HepG2 (cell line): ENCODE measurements at regions not wholly inside any gene's neighbourhood (a gene's known extent, or its start where the extent isn't known, plus 50 kb on each side); places are given as distances from the start of the nearest gene placed in this dataset.

Experiments
- ATAC-seq: fragments of 200-7000 bp; cut with Tn5 transposase; 3 replicates; pipeline ENCODE4 v1.9.1; 2020; ENCODE audit warnings: mild to moderate bottlenecking, moderate library complexity
- BruUV-seq: library from RNA; stranded (reverse); fragments of 400-500 nt; replicated peaks from 2 replicates; lab custom pipeline; 2021; lab: Mats Ljungman, UMichigan
- CTCF ChIA-PET: fragments of 300-600 bp; formaldehyde crosslinking; extraction: SDS; loops from one replicate; lab custom pipeline; 2021; ENCODE audit warnings: low total read pairs, inconsistent platforms, low intra/inter-chr PET ratio; lab: Yijun Ruan, JAX
- POLR2A ChIA-PET: fragments of 350-600 bp; sonication (Branson Sonifier 250); formaldehyde crosslinking; loops from one replicate; lab custom pipeline; 2020; ENCODE audit warnings: antibody characterized with exemption, inconsistent platforms; lab: Yijun Ruan, JAX
- DNase-seq: peaks from one replicate; pipeline ENCODE4 v3.0.0-alpha.2; 2015; ENCODE audit warnings: low spot score
- FAIRE-seq: peaks from 3 replicates; lab custom pipeline; 2011; peaks lifted over from hg19 to GRCh38; lab: Jason Lieb, UNC
- H2AFZ ChIP-seq: one replicate; pipeline ENCODE4 v1.6.1; 2011; ENCODE audit warnings: low read length, inconsistent platforms
- H3K27ac ChIP-seq: fragments of 300-600 bp; 3 replicates; pipeline ENCODE4 v1.8.0; 2011; ENCODE audit warnings: mixed run types, mild to moderate bottlenecking, mixed read lengths, low read length, inconsistent platforms; ENCODE audit not compliant: insufficient read depth; ENCODE audit errors: extremely low read length
- H3K27me3 ChIP-seq, 2 experiments: fragments of 200-600 bp in 1 of 2; 2 replicates in 1 of 2; 3 replicates in 1 of 2; pipeline versions ENCODE4 v1.6.0 to v1.8.0; 2011; ENCODE audit warnings: low read length in 2 of 2, mild to moderate bottlenecking in 2 of 2, moderate library complexity in 2 of 2, inconsistent platforms in 1 of 2; ENCODE audit not compliant: insufficient read depth in 2 of 2, control insufficient read depth in 1 of 2
- H3K36me3 ChIP-seq, 2 experiments: fragments of 200-600 bp in 1 of 2; replicated peaks in 1 of 2; 2 replicates in 1 of 2; 3 replicates in 1 of 2; pipeline versions ENCODE4 v1.5.1 to v1.8.0; 2011; ENCODE audit warnings: low read length in 2 of 2, inconsistent platforms in 1 of 2; ENCODE audit not compliant: insufficient read depth in 2 of 2, control insufficient read depth in 1 of 2
- H3K4me1 ChIP-seq: 2 replicates; pipeline ENCODE4 v1.5.1; 2012; ENCODE audit warnings: low read length, inconsistent platforms; ENCODE audit not compliant: insufficient read depth
- H3K4me2 ChIP-seq: 2 replicates; pipeline ENCODE4 v1.6.0; 2011; ENCODE audit warnings: low read depth, low read length, inconsistent platforms
- H3K4me3 ChIP-seq, 3 experiments: fragments of 200-600 bp in 1 of 3; sonication (generic), shearing (Covaris generic) in 1 of 3; replicated peaks in 1 of 3; 2 replicates each; pipeline ENCODE4 v1.5.1; 2011 to 2016; ENCODE audit warnings: low read length in 3 of 3, inconsistent platforms in 2 of 3, low read depth in 2 of 3, mild to moderate bottlenecking in 2 of 3, control low read depth in 1 of 3, mixed read lengths in 1 of 3; ENCODE audit not compliant: insufficient read depth in 1 of 3
- H3K79me2 ChIP-seq: one replicate; pipeline ENCODE4 v1.6.1; 2011; ENCODE audit warnings: low read length, inconsistent platforms; ENCODE audit not compliant: insufficient read depth
- H3K9ac ChIP-seq: 2 replicates; pipeline ENCODE4 v1.6.0; 2011; ENCODE audit warnings: mild to moderate bottlenecking, low read depth, low read length, inconsistent platforms; ENCODE audit not compliant: insufficient read depth
- H3K9me3 ChIP-seq: 2 replicates; pipeline ENCODE4 v1.5.1; 2012; ENCODE audit warnings: mild to moderate bottlenecking, low read length
- H4K20me1 ChIP-seq: 2 replicates; pipeline ENCODE4 v1.6.0; 2011; ENCODE audit warnings: inconsistent platforms, mild to moderate bottlenecking, low read length, moderate library complexity; ENCODE audit not compliant: insufficient read depth
- ARNT ChIP-seq: fragments of 450-650 bp; IDR thresholded peaks from 2 replicates; pipeline ENCODE4 v1.6.1; 2017
- CENPT ChIP-seq: sonication (generic); formaldehyde crosslinking; IDR thresholded peaks from 2 replicates; pipeline ENCODE4 v1.8.0; 2022; ENCODE audit warnings: low read depth, mild to moderate bottlenecking, moderate library complexity, missing genetic modification reagents
- CHD4 ChIP-seq: fragments of 200-600 bp; sonication (generic); IDR thresholded peaks from 2 replicates; pipeline ENCODE4 v1.7.0; 2017; ENCODE audit warnings: mild to moderate bottlenecking, low read length, borderline replicate concordance
- ETV5 ChIP-seq: IDR thresholded peaks from 2 replicates; pipeline ENCODE4 v1.6.1; 2018; ENCODE audit warnings: missing biosample characterization, missing genetic modification reagents, inconsistent platforms, borderline replicate concordance
- MXD3 ChIP-seq: IDR thresholded peaks from 2 replicates; pipeline ENCODE4 v1.6.1; 2016; ENCODE audit warnings: mild to moderate bottlenecking, missing biosample characterization, missing genetic modification reagents
- PHF21A ChIP-seq: sonication (generic); formaldehyde crosslinking; IDR thresholded peaks from 2 replicates; pipeline ENCODE4 v1.5.0; 2020; ENCODE audit warnings: mild to moderate bottlenecking, missing genetic modification reagents
- RBM39 ChIP-seq: fragments of 200-400 bp; formaldehyde crosslinking; IDR thresholded peaks from one replicate; pipeline ENCODE4 v1.6.1; 2018; ENCODE audit warnings: antibody characterized with exemption, mild to moderate bottlenecking, low read depth, low read length; ENCODE audit not compliant: poor library complexity, severe bottlenecking
- SRSF9 ChIP-seq: fragments of 200-400 bp; formaldehyde crosslinking; IDR thresholded peaks from 2 replicates; pipeline ENCODE4 v1.6.1; 2018; ENCODE audit warnings: borderline replicate concordance, mild to moderate bottlenecking, low read depth, low read length; ENCODE audit not compliant: insufficient read depth, poor library complexity, severe bottlenecking
- THAP8 ChIP-seq: sonication (generic); formaldehyde crosslinking; IDR thresholded peaks from 2 replicates; pipeline ENCODE4 v1.5.1; 2020; ENCODE audit warnings: missing genetic modification reagents, mild to moderate bottlenecking, borderline replicate concordance
- TRIM24 ChIP-seq: sonication (generic); formaldehyde crosslinking; IDR thresholded peaks from 2 replicates; pipeline ENCODE4 v1.8.0; 2022; ENCODE audit warnings: mild to moderate bottlenecking, missing genetic modification reagents
- WIZ ChIP-seq: sonication (generic); formaldehyde crosslinking; IDR thresholded peaks from 2 replicates; pipeline ENCODE4 v1.5.1; 2020; ENCODE audit warnings: mild to moderate bottlenecking, missing genetic modification reagents
- YEATS4 ChIP-seq: sonication (generic); formaldehyde crosslinking; IDR thresholded peaks from 2 replicates; pipeline ENCODE4 v1.4.0; 2020; ENCODE audit warnings: missing genetic modification reagents, borderline replicate concordance
- ZFP41 ChIP-seq: sonication (generic); formaldehyde crosslinking; IDR thresholded peaks from 2 replicates; pipeline ENCODE4 v1.4.0; 2020; ENCODE audit warnings: mild to moderate bottlenecking, missing genetic modification reagents, borderline replicate concordance
- ZFYVE20 ChIP-seq: sonication (generic); formaldehyde crosslinking; IDR thresholded peaks from 2 replicates; pipeline ENCODE4 v1.8.0; 2023; ENCODE audit warnings: low read depth, mild to moderate bottlenecking, moderate library complexity, missing genetic modification reagents, borderline replicate concordance
- ZNF143 ChIP-seq: sonication (generic); formaldehyde crosslinking; IDR thresholded peaks from 2 replicates; pipeline ENCODE4 v1.4.0; 2020; ENCODE audit warnings: missing genetic modification reagents
- ZNF317 ChIP-seq: sonication (generic); formaldehyde crosslinking; IDR thresholded peaks from 2 replicates; pipeline ENCODE4 v1.5.0; 2020; ENCODE audit warnings: mild to moderate bottlenecking, missing genetic modification reagents
- WGBS: methylation state at CpG from one replicate; pipeline ENCODE4 v1.1.6; 2017; ENCODE audit warnings: low lambda C conversion rate; 5-methylcytosine and 5-hydroxymethylcytosine counted together
- in situ Hi-C: cut with HindIII; loops from 2 replicates; pipeline ENCODE4 v1.10.0; 2017; ENCODE audit warnings: low pct_unique_long_range_greater_than_20kb; ENCODE audit not compliant: extremely low pct_ligation_motif_present
- intact Hi-C: fragments of 100-400 bp; cut with micrococcal nuclease; formaldehyde crosslinking; loops from one replicate; pipeline ENCODE4 v1.10.0; 2022; ENCODE audit not compliant: unreplicated experiment

- FAIRE-seq (no peak), DNase-seq (no peak), ATAC-seq (no peak)
- H3K27me3 ChIP-seq: no peaks in the 10 kb centered on the region
- no peak for TF ChIP-seq TRIM24 (CRISPR knock-in tag)
- no peak for TF ChIP-seq ZNF143 (CRISPR knock-in tag)
- no peak for TF ChIP-seq ARNT
- no peak for TF ChIP-seq THAP8 (CRISPR knock-in tag)
- no peak for TF ChIP-seq MXD3 (CRISPR knock-in tag)
- no peak for TF ChIP-seq ZNF317 (CRISPR knock-in tag)
- no peak for TF ChIP-seq ZFYVE20 (CRISPR knock-in tag)
- no peak for TF ChIP-seq ZFP41 (CRISPR knock-in tag)
- no peak for TF ChIP-seq SRSF9
- no peak for TF ChIP-seq ETV5 (CRISPR knock-in tag)
- no peak for TF ChIP-seq CHD4
- no peak for TF ChIP-seq PHF21A
- no peak for TF ChIP-seq RBM39
- TF ChIP-seq CENPT: no peak
- no peak for TF ChIP-seq WIZ (CRISPR knock-in tag)
- TF ChIP-seq YEATS4 (CRISPR knock-in tag): no peak
- H3K4me3 ChIP-seq: no peak overlapping the region
- no peak overlapping the region for H3K4me2 ChIP-seq
- no peaks in the 10 kb centered on the region for H3K4me1 ChIP-seq
- no peak overlapping the region for H3K9ac ChIP-seq
- ChIA-PET POLR2A (no interaction called here), CTCF (no interaction called here)
- H4K20me1 ChIP-seq: no peaks in the 10 kb centered on the region
- intact Hi-C loops: no loop called here
- no peak overlapping the region for H2AFZ ChIP-seq
- H3K79me2 ChIP-seq: no peaks in the 10 kb centered on the region
- no peaks in the 10 kb centered on the region for H3K9me3 ChIP-seq
- no TSS peak for BruUV-seq
- no peak overlapping the region for H3K27ac ChIP-seq
- WGBS: 0% methylated on average over 3 of the region's 3 CpGs
- in situ Hi-C loops: no loop called here
- H3K36me3 ChIP-seq: no peaks in the 10 kb centered on the region
Measured at GRCh38 chr4:31039382-31039781, 319.2 kb downstream of the PCDH7 start.
